ENCODE measurements at regions not wholly inside any gene's neighbourhood (a gene's known extent, or its start where the extent isn't known, plus 50 kb on each side); places are given as distances from the start of the nearest gene placed in this dataset.
"Not testable (repeated sequence)": the region's sequence is repeated elsewhere in the genome, so short reads cannot be mapped to it uniquely, and the experiment has no call there.

DNA sequence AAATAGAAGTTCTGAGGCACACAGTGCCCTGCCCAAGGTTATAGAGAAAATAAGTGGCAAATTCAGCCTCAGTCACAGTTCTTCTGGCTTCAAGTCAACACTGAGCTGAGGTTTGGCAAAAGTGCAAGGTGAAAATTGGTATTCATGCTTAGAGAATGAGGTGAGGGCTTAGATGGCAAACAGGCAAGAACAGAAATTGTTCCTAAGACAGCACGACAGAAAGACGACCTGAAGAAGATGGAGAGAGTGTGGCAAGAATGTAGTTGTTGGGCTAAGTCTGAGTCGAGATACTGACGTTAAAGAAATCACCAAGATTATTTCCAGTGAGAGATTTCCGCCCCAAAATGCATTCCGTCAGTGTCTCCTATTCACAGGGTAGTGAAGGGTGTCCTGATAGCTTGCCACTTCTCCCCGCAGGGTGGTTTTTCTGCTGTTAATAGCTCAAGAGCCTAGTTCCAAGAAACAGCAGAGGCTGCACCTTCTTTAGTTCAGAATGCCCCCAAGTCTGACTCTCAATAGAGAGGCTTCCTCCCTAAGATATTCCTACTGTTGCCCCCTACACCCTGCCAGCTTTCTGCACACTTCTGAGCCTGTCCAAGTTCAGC is 260.8 kb upstream of the AMIGO2 start:
- H3K9me3 Mint-ChIP-seq: no peaks in the 10 kb centered on the region
- H3K4me1 Mint-ChIP-seq (ENCODE audit: low read depth): peaks cover 10% of the 10 kb centered on the region
- no peak overlapping the region for H3K27ac Mint-ChIP-seq
- peaks cover 12% of the 10 kb centered on the region; the same call in 1 of the 2 replicates for H3K36me3 Mint-ChIP-seq (ENCODE audit: low read depth)
- H3K4me3 Mint-ChIP-seq: no peak overlapping the region
- TF ChIP-seq, protein P1, sequence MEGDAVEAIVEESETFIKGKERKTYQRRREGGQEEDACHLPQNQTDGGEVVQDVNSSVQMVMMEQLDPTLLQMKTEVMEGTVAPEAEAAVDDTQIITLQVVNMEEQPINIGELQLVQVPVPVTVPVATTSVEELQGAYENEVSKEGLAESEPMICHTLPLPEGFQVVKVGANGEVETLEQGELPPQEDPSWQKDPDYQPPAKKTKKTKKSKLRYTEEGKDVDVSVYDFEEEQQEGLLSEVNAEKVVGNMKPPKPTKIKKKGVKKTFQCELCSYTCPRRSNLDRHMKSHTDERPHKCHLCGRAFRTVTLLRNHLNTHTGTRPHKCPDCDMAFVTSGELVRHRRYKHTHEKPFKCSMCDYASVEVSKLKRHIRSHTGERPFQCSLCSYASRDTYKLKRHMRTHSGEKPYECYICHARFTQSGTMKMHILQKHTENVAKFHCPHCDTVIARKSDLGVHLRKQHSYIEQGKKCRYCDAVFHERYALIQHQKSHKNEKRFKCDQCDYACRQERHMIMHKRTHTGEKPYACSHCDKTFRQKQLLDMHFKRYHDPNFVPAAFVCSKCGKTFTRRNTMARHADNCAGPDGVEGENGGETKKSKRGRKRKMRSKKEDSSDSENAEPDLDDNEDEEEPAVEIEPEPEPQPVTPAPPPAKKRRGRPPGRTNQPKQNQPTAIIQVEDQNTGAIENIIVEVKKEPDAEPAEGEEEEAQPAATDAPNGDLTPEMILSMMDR (IDR thresholded peaks at IDR 0.05): no peak
- peaks cover 3% of the 10 kb centered on the region; the same call in 1 of the 2 replicates for H3K27me3 Mint-ChIP-seq (ENCODE audit: insufficient read depth)
- DNase-seq: no peak

DNA sequence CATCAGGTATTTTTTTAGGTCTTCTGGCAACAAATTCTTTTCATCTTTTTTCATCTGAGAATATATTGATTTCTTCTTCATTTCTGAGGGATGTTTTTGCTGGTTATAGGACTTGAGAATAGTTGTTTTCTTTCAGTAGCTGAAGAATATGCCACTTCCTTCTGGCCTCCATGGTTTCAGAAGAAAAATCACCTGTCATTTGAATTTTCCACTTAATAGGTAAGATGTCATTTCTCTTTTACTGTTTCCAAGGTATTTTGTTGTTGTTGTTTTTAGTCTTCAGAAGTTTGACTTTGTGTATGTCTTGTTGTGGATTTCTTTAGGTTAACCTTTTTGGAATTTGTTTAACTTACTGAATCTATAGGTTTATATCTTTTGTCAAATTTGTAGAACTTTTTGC is 257.8 kb upstream of the AMIGO2 start:
- DNase-seq: no peak
- H3K36me3 Mint-ChIP-seq (ENCODE audit: low read depth): peaks cover 12% of the 10 kb centered on the region; the same call in 1 of the 2 replicates
- H3K4me1 Mint-ChIP-seq (ENCODE audit: low read depth): no peaks in the 10 kb centered on the region
- H3K27me3 Mint-ChIP-seq (ENCODE audit: insufficient read depth): no peaks in the 10 kb centered on the region
- H3K27ac Mint-ChIP-seq: no peak overlapping the region
- H3K9me3 Mint-ChIP-seq: no peaks in the 10 kb centered on the region
- H3K4me3 Mint-ChIP-seq: no peak overlapping the region
- TF ChIP-seq, protein P1 (IDR thresholded peaks at IDR 0.05): no peak

DNA sequence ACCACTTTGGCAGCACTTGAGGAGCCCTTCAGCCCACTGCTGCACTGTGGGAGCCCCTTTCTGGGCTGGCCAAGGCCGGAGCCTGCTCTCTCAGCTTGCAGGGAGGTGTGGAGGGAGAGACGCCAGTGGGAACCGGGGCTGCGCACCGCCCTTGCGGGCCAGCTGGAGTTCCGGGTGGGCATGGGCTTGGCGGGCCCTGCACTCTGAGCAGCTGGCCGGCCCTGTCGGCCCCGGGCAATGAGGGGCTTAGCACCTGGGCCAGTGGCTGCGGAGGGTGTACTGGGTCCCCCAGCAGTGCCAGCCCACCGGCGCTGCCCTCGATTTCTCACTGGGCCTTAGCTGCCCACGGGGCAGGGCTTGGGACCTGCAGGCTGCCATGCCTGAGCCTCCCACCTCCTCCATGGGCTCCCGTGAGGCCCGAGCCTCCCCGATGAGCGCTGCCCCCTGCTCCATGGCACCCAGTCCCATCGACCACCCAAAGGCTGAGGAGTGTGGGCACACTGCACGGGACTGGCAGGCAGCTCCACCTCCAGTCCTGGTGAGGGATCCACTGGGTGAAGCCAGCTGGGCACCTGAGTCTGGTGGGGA is 253.6 kb upstream of the AMIGO2 start:
- Mint-ChIP-seq H3K36me3 (ENCODE audit: low read depth) (peaks cover 12% of the 10 kb centered on the region; the same call in 1 of the 2 replicates), H3K4me1 (ENCODE audit: low read depth) (peaks cover 13% of the 10 kb centered on the region)
- not testable (repeated sequence) for H3K9me3 Mint-ChIP-seq; H3K27ac Mint-ChIP-seq; H3K4me3 Mint-ChIP-seq; DNase-seq; H3K27me3 Mint-ChIP-seq (ENCODE audit: insufficient read depth)

DNA sequence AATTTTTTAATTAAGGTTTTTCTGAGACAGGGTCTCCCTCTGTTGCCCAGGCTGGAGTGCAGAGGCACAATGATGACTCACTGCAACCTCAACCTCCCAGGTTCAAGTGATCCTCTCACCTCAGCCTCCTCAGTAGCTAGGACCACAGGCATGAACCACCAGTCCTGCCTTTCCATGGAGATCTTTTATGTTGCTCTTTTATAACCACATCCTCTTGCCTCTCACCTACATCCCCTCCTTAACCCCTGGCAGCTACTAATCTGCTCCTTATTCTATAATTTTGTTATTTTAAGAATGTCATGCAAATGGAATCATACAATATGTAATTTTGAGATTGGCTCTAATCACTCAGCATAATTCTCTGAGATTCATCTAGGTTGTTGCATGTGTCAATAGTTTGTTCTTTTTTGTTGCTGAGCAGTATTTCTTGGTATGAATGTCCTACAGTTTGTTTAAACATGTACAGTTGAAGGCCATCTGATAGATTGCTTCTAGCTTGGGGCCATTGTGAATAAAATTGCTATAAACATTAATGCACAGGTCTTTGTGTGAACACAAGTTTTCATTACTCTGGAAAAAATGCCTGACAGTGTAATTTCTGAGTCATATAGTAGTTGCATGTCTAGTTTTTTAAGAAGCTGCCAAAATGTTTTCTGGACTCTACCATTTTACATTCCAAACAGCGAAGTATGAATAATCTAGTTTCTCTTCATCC is 249.2 kb upstream of the AMIGO2 start:
- H3K27me3 Mint-ChIP-seq (ENCODE audit: insufficient read depth): peaks cover 2% of the 10 kb centered on the region; the same call in 1 of the 2 replicates
- TF ChIP-seq, protein P1 (IDR thresholded peaks at IDR 0.05): no peak
- H3K4me3 Mint-ChIP-seq: peak overlapping the region; percentile 49
- DNase-seq: peak; percentile 58
- H3K36me3 Mint-ChIP-seq (ENCODE audit: low read depth): no peaks in the 10 kb centered on the region
- peak overlapping the region; percentile 42; the same call in 1 of the 2 replicates for H3K27ac Mint-ChIP-seq
- no peaks in the 10 kb centered on the region for H3K9me3 Mint-ChIP-seq
- peaks cover 13% of the 10 kb centered on the region for H3K4me1 Mint-ChIP-seq (ENCODE audit: low read depth)

DNA sequence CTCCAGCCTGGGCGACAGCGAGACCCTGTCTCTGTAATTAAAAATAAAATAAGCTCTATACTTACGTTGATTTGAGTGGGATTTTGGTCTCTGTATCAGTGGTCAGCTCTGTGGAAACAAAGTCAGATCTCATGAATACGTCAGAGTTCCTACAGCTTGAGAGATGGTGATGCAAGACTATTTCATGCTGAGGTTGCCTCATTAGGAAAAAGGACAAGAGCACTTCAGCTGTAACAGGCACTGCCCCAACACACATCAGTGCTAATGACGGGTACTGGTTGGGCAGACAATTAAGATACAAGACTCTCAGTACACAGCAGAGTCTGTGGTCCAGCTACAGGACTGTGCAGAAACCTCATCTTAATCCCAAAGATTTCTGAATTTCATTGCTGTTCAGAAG is 246.4 kb upstream of the AMIGO2 start:
- Mint-ChIP-seq H3K27me3 (ENCODE audit: insufficient read depth) (peaks cover 2% of the 10 kb centered on the region; the same call in 1 of the 2 replicates), H3K36me3 (ENCODE audit: low read depth) (no peaks in the 10 kb centered on the region), H3K4me1 (ENCODE audit: low read depth) (peaks cover 13% of the 10 kb centered on the region), H3K4me3 (no peak overlapping the region), H3K27ac (no peak overlapping the region), H3K9me3 (no peaks in the 10 kb centered on the region)
- DNase-seq: no peak
- TF ChIP-seq, protein P1 (IDR thresholded peaks at IDR 0.05): no peak

DNA sequence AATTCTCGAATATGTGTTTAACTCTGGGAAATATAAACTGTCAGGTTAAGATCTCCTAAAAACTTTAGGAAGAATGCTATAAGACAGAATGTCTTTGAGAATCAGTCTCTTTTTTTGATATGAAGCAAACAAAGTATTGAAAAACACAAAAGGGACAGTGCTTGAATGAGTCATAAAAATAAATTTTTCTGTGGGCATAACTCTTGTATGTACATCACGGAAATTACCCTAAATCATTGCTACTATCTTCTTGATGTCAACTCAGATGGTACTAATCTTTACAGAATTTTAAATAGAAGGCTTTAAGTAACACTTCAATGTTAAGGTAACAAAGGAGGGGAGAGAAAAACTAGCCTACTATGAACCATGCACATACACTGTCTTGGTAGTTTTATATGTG is 244.0 kb upstream of the AMIGO2 start:
- H3K9me3 Mint-ChIP-seq: no peaks in the 10 kb centered on the region
- no peak overlapping the region for H3K27ac Mint-ChIP-seq
- peaks cover 2% of the 10 kb centered on the region; the same call in 1 of the 2 replicates for H3K27me3 Mint-ChIP-seq (ENCODE audit: insufficient read depth)
- H3K4me3 Mint-ChIP-seq: no peak overlapping the region
- TF ChIP-seq, protein P1 (IDR thresholded peaks at IDR 0.05): no peak
- DNase-seq: no peak
- peaks cover 3% of the 10 kb centered on the region for H3K4me1 Mint-ChIP-seq (ENCODE audit: low read depth)
- H3K36me3 Mint-ChIP-seq (ENCODE audit: low read depth): no peaks in the 10 kb centered on the region
